Glomerular endothelial cell (primary cell): ENCODE measurements at regions not wholly inside any gene's neighbourhood (a gene's known extent, or its start where the extent isn't known, plus 50 kb on each side); places are given as distances from the start of the nearest gene placed in this dataset.
"Not testable (repeated sequence)": the region's sequence is repeated elsewhere in the genome, so short reads cannot be mapped to it uniquely, and the experiment has no call there.

ENCODE experiments used
- DNase-seq: peaks from one replicate; pipeline ENCODE4 v3.0.0-alpha.2; 2011; ENCODE audit warnings: low read depth, low spot score; ENCODE audit errors: extremely low read depth

- no peak for DNase-seq
These were observed 608.1 kb downstream of the TYW1 start for GRCh38 chr7:67604461-67605386.

GRCh38 chr7:67608806-67609205 lies 612.2 kb downstream of the TYW1 start:
- DNase-seq, result no peak

DNA sequence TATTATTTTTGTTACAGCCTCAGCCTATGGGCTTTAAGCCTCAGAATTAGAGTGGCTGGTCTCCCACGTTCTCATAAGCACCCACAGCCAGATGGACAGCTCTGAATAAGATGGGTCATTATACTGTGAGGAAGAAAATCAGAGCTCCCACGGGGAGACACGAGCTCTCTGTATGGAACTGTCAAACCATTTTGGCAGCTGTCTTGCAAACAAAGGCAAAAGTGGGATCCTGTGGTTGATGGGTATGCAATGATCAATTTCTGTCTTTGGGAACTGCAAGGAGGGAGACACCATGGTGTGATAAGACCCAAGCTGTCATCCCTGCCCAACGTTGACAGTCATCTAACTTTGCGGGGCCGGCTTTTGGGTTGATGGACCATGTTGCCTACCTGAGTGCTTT lies 614.3 kb downstream of the TYW1 start:
- DNase-seq, result no peak

GRCh38 chr7:67614843-67615242 lies 618.2 kb downstream of the TYW1 start:
- DNase-seq, result no peak

GRCh38 chr7:67616517-67616916 lies 619.9 kb downstream of the TYW1 start:
- DNase-seq, result no peak

GRCh38 chr7:67618556-67619162 lies 622.0 kb downstream of the TYW1 start:
- no peak for DNase-seq

- DNase-seq, result no peak
These were observed 622.5 kb downstream of the TYW1 start for GRCh38 chr7:67619175-67619574.

DNA sequence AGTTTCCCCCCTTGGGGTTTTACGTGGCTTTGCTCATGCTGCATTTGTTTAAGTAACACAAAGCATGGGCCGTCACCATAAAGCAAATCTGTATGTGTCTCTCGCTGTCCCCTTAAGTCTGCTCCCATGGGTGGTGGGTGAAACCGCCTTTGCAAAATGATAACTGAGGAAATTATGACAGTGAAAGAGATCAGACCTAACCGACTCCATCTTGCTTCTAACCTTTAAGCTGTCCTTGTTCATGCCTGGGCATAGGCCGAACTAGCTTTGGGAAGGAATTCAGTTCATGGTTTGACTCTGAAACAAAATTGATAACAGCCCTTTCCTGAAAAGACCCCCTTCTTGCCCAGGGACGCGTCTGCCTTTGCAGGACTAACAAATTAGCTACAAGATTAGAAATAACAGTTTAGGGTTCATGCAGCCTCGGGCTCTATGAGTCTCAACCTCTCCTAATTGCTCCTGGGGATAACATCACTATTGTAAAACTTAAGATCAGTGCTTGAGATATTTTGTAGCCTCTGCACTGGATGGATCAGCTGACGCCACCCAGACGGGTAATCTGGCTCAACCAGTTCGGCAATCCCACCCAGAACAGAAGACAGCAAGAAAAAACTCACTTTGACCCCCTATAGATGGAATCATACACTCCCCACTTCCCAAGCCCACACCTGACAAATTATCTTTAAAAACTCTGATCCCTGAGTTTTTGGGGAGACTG lies 623.7 kb downstream of the TYW1 start:
- no peak for DNase-seq

GRCh38 chr7:67621704-67622103 lies 625.1 kb downstream of the TYW1 start:
- DNase-seq, result no peak

- DNase-seq, result no peak
These were observed 628.7 kb downstream of the TYW1 start for GRCh38 chr7:67625257-67625737.

- DNase-seq, result no peak
These were observed 634.8 kb downstream of the TYW1 start for GRCh38 chr7:67631476-67631875.

DNA sequence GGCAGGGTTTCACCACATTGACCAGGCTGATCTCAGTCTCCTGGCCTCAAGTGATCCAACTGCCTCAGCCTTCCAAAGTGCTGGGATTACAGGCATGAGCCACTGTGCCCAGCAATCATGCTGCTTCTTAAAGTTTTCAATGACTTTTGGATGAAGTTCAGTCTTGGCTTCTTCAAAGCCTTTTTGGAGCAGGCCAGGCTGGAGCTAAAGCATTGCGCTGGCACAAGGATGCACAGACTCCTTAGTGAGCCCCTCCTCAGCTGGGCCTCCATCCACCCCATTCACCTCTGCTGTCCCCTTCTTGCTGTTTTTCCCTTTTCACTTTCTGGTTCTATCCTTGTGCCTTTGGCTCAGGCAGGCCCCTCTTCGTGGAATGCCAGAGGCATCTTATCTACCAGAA lies 638.6 kb downstream of the TYW1 start:
- DNase-seq, result no peak

GRCh38 chr7:67636348-67637022 lies 639.9 kb downstream of the TYW1 start:
- DNase-seq, result no peak

GRCh38 chr7:67637023-67637358 lies 640.4 kb downstream of the TYW1 start:
- DNase-seq, result no peak

GRCh38 chr7:67642542-67642941 lies 645.9 kb downstream of the TYW1 start:
- DNase-seq, result not testable (repeated sequence)

DNA sequence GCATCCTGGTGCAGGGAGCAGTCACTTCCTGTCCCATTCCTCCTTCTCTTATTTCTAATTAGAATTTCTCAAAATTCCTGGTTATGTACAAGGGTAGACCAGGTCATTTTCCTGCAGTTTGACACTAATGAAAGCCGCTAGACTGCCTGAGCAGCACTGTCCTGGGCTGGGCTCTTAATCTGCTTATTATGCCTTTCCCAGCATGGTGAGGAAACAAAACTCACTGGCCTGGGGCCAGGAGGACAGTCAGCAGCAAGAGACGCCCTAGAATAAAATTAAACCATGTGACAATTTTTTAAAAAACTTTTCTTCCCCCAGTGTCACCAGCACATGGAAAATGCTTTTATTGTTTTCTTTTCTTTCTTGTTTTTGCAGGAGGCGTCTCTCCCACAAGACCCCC lies 647.5 kb downstream of the TYW1 start:
- no peak for DNase-seq

DNA sequence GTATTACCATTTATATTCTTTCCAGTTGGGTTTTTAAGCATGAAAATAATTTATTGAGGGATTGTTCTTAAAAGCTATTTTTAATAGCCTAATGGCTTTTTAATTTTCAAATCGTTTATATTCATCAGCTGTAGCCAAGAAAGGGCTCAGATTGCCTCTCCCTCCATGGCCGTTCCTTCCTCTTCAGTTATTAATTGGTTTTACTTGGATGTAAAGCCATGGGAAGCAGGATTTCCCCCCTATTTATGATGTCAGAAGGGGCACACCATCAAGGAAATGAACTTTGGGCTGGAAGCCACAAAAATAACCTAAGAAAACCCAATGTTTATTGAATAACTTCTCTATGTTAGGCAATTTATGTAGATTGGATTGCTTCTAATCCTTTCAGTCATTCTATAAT lies 656.3 kb downstream of the TYW1 start:
- no peak for DNase-seq

GRCh38 chr7:67653856-67654454 lies 657.3 kb downstream of the TYW1 start:
- no peak for DNase-seq

- DNase-seq, result no peak
These were observed 658.0 kb downstream of the TYW1 start for GRCh38 chr7:67654642-67655041.

DNA sequence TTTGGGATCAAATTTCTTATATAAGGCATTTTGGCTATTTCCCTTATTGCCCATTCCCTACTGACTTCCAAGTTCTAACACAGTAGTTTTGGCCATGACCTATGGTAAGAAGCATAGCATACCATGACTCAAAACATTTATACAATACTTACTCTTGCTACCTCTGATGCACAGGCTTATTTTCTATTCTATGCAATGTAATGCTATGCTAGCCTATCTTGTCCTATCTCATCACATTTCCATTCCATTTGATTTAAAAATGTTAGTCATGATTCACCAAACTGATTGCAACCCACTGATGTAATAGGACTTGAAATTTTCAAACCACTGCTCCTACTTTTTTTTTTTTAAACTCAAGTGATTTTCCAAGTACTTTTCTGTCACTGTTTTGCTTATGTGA lies 658.5 kb downstream of the TYW1 start:
- DNase-seq, result no peak

DNA sequence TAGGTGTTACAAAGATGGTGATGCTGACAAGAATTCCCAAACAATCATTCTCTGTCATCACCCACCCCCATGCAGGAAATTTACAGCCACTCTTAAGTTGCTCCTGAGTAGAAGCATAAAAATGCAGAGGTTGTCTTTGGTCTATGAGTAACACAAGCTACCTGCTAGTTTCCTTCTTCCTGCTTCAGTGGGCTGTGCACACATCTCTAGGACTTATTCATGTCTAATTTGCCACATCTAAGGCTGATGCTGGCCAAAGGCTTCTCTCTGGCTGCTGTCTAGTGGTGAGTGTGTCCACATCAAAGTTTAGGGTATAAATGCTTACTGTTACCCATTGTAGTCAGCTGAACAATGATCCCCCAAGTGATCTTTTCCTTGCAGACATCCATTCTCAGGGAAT lies 662.5 kb downstream of the TYW1 start:
- DNase-seq, result no peak
